GM10266 (cell line): ENCODE measurements at regions not wholly inside any gene's neighbourhood (a gene's known extent, or its start where the extent isn't known, plus 50 kb on each side); places are given as distances from the start of the nearest gene placed in this dataset.

Experiments used
- DNase-seq: peaks from one replicate; pipeline ENCODE4 v3.0.0; 2012; ENCODE audit errors: extremely low spot score
- TF ChIP-seq, protein P1 (sequence below): IDR thresholded peaks from 2 replicates; pipeline ENCODE4 v1.5.1; 2012; ENCODE audit warnings: mild to moderate bottlenecking, low read depth; ENCODE audit not compliant: control insufficient read depth, insufficient read depth; ENCODE audit errors: missing control alignments

DNA sequence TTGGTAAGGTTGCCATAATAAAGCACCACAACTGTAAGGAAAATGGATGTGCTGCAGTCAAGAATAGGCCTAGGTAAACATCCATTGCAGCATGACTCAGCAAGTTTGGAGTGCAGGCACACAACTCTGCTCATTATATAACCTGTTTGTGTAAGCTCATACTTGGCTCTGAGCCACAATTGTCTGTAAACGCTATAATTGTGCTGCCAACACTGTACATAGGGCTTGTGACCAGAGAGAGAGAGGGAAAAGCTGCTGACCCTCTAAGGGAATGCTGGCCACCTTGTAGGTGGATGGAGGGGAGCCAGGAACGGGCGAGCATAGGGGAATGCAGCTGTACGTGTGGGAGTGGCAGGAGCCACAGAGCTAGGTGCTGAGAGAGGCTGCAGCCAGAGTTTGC lies 2186.5 kb upstream of the ACO1 start:
- no peak for DNase-seq
- TF ChIP-seq, protein P1, sequence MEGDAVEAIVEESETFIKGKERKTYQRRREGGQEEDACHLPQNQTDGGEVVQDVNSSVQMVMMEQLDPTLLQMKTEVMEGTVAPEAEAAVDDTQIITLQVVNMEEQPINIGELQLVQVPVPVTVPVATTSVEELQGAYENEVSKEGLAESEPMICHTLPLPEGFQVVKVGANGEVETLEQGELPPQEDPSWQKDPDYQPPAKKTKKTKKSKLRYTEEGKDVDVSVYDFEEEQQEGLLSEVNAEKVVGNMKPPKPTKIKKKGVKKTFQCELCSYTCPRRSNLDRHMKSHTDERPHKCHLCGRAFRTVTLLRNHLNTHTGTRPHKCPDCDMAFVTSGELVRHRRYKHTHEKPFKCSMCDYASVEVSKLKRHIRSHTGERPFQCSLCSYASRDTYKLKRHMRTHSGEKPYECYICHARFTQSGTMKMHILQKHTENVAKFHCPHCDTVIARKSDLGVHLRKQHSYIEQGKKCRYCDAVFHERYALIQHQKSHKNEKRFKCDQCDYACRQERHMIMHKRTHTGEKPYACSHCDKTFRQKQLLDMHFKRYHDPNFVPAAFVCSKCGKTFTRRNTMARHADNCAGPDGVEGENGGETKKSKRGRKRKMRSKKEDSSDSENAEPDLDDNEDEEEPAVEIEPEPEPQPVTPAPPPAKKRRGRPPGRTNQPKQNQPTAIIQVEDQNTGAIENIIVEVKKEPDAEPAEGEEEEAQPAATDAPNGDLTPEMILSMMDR, result no peak

DNA sequence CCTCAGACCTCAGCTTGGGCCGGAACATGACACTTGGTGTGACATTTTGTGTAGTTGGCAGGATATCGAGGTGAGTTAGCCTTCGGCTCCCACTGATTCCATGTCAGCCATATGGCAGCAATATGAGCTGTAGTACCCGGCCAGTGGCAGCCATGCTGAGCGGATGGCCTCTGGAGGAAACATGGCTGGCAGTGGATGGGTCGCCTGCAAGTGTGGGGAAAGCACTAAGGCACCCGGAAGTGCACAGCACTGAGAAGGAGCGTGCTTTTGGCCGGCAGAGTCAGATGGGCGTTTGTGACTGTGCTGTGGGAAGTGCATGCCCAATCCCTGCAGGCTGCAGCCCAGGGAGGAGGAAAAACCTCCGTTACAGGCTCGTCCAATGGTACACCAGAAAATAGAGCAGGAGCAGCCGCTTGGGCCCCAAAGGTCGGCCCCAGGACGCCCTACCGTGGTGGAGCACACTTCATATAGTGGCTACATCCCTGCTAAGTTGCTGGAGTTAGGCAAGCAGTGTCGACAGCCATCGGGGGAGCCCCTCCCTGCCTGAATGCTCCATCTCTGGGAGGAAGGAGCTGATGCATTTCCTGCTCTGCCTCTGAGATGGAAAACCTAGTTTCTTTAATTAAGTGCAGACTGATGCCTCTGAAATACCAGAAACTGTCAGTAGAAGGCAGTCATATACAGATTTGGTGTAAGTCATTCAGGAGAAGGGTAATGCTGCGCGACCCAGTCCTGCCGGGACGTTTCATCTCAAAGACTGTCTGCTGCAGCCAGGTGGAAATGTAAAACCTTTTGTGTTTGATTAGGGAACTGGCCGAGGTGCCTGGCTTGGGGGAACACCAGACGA lies 2185.8 kb upstream of the ACO1 start:
- TF ChIP-seq, protein P1, result no peak
- DNase-seq, result no peak

DNA sequence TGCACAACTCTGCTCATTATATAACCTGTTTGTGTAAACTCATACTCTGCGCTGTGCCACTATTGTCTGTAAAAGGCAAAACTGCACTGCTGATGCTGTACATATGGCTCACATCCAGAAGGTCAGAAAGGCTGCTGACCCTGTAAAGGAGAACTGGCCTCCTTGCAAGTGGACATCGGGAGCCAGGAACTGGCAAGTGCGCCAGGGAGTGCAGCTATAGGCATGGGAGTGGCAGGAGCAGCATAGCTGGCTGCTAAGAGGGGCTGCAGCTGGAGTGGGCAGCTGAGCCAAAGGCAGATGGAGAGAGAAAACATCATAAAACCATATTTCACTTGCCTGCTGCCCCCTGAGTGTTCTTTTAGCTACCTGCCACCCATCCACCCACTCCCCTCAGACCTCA lies 2183.4 kb upstream of the ACO1 start:
- no peak for DNase-seq
- TF ChIP-seq, protein P1, result no peak

DNA sequence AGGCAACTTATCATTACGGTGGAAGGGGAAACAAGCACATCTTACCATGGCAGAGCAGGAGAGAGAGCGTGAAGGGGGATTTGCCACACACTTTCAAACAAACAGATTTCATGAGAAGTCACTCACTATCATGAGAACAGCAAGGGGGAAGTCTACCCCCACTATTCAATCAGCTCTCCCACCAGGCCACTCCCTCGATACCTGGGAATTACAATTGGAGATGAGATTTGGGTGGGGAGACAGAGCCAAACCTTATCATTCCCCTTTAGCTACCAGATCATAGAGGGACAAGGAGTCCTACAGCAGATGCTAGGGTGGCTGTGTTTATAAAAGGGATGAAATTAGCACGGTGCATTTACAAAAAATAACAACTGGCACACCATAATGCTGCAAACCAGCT lies 2149.4 kb upstream of the ACO1 start:
- DNase-seq, result no peak
- TF ChIP-seq, protein P1, result no peak

DNA sequence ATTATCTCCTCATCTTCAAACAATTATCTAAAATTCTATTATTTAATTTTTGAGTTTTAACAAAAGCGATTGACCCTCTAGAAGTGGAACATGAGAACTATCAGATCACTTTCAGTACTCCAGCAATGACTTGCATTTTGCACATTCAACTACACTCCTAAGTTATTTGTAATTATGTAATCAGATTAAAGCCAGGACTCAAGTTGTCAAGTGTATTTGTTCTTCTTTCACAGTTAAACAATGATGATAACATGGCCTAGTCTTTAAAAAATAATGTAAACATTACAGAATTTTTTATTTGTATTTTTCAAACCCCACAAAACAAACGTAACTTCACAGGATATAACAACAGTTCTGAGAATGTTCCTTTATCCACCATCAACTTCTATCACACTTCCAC lies 2148.9 kb upstream of the ACO1 start:
- TF ChIP-seq, protein P1, result no peak
- DNase-seq, result no peak

DNA sequence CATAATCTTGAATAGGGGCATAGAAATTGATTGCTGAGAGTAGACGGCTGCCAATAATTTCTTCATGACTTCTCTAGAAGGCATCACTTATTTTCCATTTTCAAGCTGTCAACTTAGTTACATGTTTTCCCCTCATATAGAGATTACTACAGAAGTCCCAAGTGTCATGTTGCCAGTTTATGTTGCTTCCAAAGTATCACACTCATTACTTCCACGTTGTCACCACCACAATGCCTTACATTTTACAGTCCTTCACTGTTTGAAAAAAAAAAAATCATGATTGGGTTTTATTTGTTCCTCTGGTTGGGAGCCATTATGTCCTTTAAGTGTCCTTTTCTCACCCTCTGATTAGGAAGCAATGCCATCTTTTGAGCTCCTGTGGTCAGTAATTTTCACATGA lies 2144.6 kb upstream of the ACO1 start:
- TF ChIP-seq, protein P1, result no peak
- DNase-seq, result no peak

DNA sequence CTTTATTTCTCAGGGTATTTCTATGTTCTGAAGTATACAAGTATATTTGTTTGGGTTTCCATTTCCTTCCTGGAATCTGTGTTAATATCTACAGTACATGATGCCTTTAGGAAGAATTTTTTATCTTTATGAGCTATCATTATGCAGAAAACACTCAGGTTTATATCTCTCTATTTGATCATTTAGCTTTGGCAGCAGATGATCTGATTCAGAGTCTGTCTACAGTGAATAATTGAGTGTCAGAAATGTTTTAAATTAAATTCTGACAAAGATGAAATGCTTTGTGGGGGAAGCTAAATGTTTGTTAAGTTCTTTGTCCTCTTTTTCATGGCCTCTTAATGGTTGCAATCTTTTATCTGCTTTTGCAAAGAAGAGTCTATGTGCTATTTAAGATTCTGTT lies 2141.0 kb upstream of the ACO1 start:
- no peak for DNase-seq
- TF ChIP-seq, protein P1, result no peak
